Activated T-helper 1 cell treated with anti-CD3 and anti-CD28 coated beads, Interleukin-12 subunit alpha, Interleukin-12 subunit beta, Interleukin-2, Interleukin-4 antibody, amounts not matched to agents 30 ng/mL and 10 ng/mL and 1 ng/mL, durations not matched to agents 14 hours and 24 hours and 36 hours (primary cell): ENCODE measurements at regions not wholly inside any gene's neighbourhood (a gene's known extent, or its start where the extent isn't known, plus 50 kb on each side); places are given as distances from the start of the nearest gene placed in this dataset.
"Not testable (repeated sequence)": the region's sequence is repeated elsewhere in the genome, so short reads cannot be mapped to it uniquely, and the experiment has no call there.

Source experiments
- DNase-seq: peaks from one replicate; pipeline ENCODE4 v3.0.0; 2021; ENCODE audit warnings: low spot score
- H3K27ac Mint-ChIP-seq: one replicate; pipeline ENCODE4 v1.8.0; 2021; ENCODE audit warnings: mild to moderate bottlenecking, mixed read lengths
- H3K27me3 Mint-ChIP-seq: one replicate; pipeline ENCODE4 v1.8.0; 2022; ENCODE audit warnings: mild to moderate bottlenecking, moderate library complexity, mixed read lengths; ENCODE audit not compliant: insufficient read depth
- H3K36me3 Mint-ChIP-seq: one replicate; pipeline ENCODE4 v1.8.0; 2021; ENCODE audit warnings: low read depth, mixed read lengths
- H3K4me1 Mint-ChIP-seq: one replicate; pipeline ENCODE4 v1.8.0; 2021; ENCODE audit warnings: low read depth, mixed read lengths
- H3K4me3 Mint-ChIP-seq: one replicate; pipeline ENCODE4 v1.8.0; 2021; ENCODE audit warnings: mild to moderate bottlenecking, moderate library complexity, mixed read lengths
- H3K9me3 Mint-ChIP-seq: one replicate; pipeline ENCODE4 v1.8.0; 2021; ENCODE audit warnings: mixed read lengths
- intact Hi-C: fragments of 100-400 bp; cut with micrococcal nuclease; formaldehyde crosslinking; loops from one replicate; pipeline ENCODE4 v1.15.1; 2024

DNA sequence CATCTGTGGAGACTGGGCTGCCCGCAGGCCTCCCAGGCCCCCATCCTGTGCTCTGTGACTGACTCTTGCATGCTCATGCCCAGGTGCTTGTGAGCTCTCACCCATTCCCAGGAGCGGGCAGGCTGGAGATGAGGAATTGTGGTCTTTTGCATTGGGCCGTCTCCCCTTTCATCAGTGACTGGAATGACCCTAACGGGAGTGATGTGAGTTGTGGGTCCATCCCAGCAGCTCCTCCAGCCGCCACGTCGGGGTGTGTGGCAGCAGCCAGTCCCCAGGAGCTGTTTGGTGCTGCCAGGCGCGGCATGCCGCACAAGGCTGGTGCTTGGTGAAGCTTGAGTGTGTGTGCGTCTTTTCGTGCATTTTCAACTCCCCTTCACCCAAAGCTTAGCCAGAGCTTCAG lies 164.2 kb downstream of the ACTR3B start:
- Mint-ChIP-seq H3K27ac (no peak overlapping the region), H3K9me3 (peaks cover 8% of the 10 kb centered on the region), H3K4me3 (no peak overlapping the region), H3K36me3 (no peaks in the 10 kb centered on the region), H3K4me1 (no peaks in the 10 kb centered on the region), H3K27me3 (peaks cover 16% of the 10 kb centered on the region)
- DNase-seq = no peak
- intact Hi-C loops = no loop called here

DNA sequence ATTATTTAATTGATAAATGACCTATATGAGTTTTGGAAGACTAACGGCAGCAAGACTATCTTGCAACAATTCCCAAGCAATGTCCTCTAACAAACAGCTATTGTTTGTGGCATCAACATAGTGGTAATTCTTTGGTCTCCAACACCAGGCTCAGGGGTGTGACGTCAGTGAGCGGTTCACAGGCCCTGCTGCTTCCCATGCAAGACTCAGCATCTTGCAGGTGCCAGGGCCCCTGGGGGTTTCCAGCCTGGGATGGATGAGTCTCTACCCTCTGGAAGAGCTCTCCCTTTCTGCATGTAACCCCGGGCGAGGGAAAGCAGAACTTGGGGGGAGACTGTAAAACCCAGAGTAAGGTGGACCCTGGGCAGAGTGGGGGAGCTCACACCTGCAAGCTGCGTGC lies 164.7 kb downstream of the ACTR3B start:
- intact Hi-C loops = no loop called here
- Mint-ChIP-seq H3K9me3 (peaks cover 10% of the 10 kb centered on the region), H3K4me1 (no peaks in the 10 kb centered on the region), H3K27me3 (peaks cover 16% of the 10 kb centered on the region), H3K36me3 (no peaks in the 10 kb centered on the region), H3K4me3 (no peak overlapping the region), H3K27ac (no peak overlapping the region)
- no peak for DNase-seq

DNA sequence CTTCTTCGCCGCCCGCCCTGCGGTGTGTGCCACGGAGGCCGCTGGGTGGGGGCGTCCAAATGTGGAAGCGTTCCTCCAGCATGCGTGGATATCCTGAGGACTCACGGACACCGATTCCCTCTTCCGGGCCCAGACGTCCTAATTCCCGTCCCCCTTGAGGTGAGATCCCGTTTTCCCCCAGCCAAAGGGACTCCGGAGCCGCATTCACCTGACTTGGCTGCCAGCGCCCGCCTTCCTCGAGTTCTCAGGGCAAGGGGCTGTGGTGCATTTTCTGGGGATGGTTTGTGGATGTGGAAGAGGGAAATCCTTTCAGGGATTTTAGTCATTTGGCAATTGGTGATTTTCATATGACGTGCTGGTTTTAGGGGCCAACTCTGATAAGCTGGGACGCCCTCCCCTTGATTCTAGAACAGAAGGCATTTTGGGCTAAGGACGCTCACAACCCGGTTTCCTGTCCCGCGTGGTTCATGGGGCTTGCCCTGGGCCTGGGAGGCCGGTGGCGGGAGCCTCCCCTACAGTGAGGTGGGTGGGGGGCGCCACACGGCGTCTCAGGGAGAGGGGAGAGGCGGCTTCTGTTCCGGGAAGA lies 165.4 kb downstream of the ACTR3B start:
- peaks cover 16% of the 10 kb centered on the region for H3K27me3 Mint-ChIP-seq
- H3K9me3 Mint-ChIP-seq = peaks cover 9% of the 10 kb centered on the region
- H3K36me3 Mint-ChIP-seq = no peaks in the 10 kb centered on the region
- no peak for DNase-seq
- no peak overlapping the region for H3K27ac Mint-ChIP-seq
- no peaks in the 10 kb centered on the region for H3K4me1 Mint-ChIP-seq
- no peak overlapping the region for H3K4me3 Mint-ChIP-seq
- intact Hi-C loops = no loop called here

DNA sequence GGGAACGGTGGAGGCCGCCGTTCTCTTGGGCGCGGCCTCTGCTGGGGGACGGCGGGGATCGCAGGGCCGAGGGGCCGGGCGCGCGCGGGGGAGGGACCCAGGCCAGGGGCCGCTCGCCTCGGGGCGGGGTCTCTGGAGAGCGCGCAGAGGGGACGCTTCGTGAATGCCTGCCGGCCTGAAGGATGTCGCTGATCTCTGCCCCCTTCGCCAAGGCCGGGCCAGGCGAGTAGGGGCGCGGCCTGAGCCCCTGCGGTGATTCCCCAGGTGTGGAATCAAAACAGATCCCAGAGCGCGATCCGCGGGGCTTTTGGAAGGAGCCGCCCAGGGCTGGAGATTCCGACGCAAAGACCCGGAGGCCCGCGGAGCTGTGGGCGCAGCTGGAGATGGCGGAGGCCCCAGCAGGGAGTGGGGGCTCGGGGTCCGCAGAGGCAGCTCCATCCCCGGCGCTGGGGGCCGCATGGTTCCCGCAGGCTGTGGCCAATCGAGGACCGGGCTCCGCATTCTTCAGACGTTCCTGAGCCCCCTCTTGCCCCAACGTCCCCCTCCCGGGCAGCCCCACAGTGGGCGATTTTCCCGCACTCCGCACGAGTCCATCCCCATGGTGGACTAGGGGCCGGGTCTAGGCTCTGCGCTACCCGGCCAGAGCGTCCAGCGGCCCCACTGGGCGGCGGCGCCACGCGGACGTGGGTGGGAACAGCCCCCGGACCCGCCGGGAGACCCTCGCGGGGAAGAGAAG lies 166.0 kb downstream of the ACTR3B start:
- H3K27ac Mint-ChIP-seq = no peak overlapping the region
- H3K4me1 Mint-ChIP-seq = no peaks in the 10 kb centered on the region
- intact Hi-C loops = no loop called here
- peaks cover 4% of the 10 kb centered on the region for H3K9me3 Mint-ChIP-seq
- no peaks in the 10 kb centered on the region for H3K36me3 Mint-ChIP-seq
- no peak for DNase-seq
- no peak overlapping the region for H3K4me3 Mint-ChIP-seq
- peaks cover 16% of the 10 kb centered on the region for H3K27me3 Mint-ChIP-seq

DNA sequence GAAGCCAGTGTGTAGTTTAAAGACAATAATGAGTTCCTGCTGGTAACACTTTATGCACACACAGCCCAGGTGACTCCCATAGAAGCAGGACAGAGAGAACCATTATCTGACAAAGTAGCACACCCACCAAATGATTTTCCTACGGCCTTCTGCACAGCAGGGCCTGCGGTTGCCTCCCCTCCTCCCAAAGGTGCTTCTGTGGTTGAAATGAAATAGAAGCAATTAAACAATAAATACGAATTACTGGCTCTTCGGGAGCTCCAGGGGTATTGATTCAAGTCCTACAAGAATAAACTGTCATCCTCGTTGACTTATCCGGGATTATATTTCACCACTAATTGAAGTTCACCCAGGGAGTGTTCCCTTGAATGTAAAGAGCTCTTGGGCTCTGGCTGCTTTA lies 172.1 kb downstream of the ACTR3B start:
- no peak overlapping the region for H3K27ac Mint-ChIP-seq
- intact Hi-C loops = no loop called here
- no peak for DNase-seq
- peaks cover 2% of the 10 kb centered on the region for H3K27me3 Mint-ChIP-seq
- H3K9me3 Mint-ChIP-seq = peaks cover 3% of the 10 kb centered on the region
- H3K36me3 Mint-ChIP-seq = no peaks in the 10 kb centered on the region
- no peak overlapping the region for H3K4me3 Mint-ChIP-seq
- no peaks in the 10 kb centered on the region for H3K4me1 Mint-ChIP-seq

DNA sequence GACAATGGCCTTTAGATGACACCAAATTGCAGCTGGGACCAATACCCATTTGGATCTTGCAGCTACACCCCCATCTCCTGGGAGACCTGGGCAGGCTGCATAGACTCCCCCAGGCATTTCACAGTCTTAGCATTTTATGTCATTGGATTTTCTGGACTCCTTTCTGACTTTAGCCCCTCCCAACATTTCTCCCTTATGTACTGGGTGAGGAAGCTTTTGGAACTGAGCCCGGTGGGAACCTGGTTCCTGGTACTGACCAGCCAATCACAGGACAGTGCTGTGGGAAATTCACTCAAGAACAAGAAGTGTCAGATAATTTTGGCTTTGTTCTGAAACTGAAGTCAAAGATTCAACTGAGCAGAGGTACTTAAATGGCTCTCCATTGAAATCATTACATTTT lies 177.7 kb downstream of the ACTR3B start:
- H3K4me3 Mint-ChIP-seq = no peak overlapping the region
- H3K9me3 Mint-ChIP-seq = no peaks in the 10 kb centered on the region
- H3K27me3 Mint-ChIP-seq = no peaks in the 10 kb centered on the region
- H3K4me1 Mint-ChIP-seq = no peaks in the 10 kb centered on the region
- intact Hi-C loops = no loop called here
- no peak overlapping the region for H3K27ac Mint-ChIP-seq
- H3K36me3 Mint-ChIP-seq = no peaks in the 10 kb centered on the region
- no peak for DNase-seq

DNA sequence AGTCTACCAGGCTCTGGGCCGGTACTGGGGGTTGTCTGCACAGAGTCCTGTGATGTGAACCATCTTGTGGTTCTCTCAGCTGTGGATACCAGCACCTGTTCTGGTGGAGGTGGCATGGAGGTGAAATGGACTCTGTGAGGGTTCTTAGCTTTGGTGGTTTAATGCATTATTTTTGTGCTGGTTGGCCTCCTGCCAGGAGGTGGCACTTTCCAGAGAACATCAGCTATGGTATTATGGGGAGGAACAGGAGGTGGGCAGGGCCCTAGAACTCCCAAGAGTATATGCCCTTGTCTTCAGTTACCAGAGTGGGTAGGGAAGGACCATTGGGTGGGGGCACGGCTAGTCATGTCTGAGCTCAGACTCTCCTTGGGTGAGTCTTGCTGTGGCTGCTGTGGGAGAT lies 187.1 kb downstream of the ACTR3B start:
- intact Hi-C loops, H3K27me3 Mint-ChIP-seq, DNase-seq, H3K4me1 Mint-ChIP-seq, H3K9me3 Mint-ChIP-seq, H3K36me3 Mint-ChIP-seq, H3K4me3 Mint-ChIP-seq, H3K27ac Mint-ChIP-seq: not testable (repeated sequence)

DNA sequence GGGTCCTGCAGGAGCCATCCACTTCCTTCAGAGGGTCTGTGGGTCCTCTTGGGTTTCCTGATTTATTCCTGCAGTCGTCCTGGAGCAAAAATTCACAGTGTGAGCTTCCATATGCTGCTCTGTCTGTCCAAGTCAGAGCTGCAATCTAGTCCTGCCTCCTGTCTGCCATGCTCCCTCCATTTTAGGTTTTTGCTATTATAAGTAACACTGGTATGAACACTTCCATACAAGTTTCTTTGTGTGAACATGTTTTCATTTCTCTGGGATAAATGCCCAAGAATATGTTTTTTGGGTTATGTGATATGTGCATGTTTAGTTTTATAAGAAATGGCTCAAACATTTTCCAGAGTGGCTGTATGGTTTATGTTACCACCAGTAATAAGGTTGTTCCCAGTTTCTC lies 188.1 kb downstream of the ACTR3B start:
- H3K4me3 Mint-ChIP-seq = no peak overlapping the region
- no peaks in the 10 kb centered on the region for H3K36me3 Mint-ChIP-seq

DNA sequence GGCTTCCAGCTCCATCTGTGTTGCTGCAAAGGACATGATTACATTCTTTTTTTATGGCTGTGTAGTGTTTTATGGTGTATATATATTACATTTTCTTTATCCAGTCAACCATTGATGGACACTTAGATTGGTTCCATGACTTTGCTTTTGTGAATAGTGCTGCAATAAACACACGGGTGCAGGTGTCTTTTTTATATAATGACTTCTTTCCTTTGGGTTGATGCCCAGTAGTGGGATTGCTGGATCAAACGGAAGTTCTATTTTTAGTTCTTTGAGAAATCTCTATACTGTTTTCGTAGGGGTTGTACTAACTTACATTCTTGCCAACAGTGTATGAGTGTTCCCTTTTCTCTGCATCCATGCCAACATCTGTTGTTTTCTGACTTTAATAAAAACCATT lies 189.7 kb downstream of the ACTR3B start:
- no peak for DNase-seq
- Mint-ChIP-seq H3K4me3 (no peak overlapping the region), H3K9me3 (peaks cover 5% of the 10 kb centered on the region), H3K36me3 (no peaks in the 10 kb centered on the region), H3K4me1 (peaks cover 3% of the 10 kb centered on the region), H3K27ac (no peak overlapping the region), H3K27me3 (no peaks in the 10 kb centered on the region)
- intact Hi-C loops = no loop called here

More for the DNA sequence above, 188.1 kb downstream of the ACTR3B start:
- intact Hi-C loops = no loop called here
- Mint-ChIP-seq H3K27me3 (no peaks in the 10 kb centered on the region), H3K9me3 (peaks cover 5% of the 10 kb centered on the region), H3K27ac (no peak overlapping the region), H3K4me1 (peaks cover 7% of the 10 kb centered on the region)
- no peak for DNase-seq

DNA sequence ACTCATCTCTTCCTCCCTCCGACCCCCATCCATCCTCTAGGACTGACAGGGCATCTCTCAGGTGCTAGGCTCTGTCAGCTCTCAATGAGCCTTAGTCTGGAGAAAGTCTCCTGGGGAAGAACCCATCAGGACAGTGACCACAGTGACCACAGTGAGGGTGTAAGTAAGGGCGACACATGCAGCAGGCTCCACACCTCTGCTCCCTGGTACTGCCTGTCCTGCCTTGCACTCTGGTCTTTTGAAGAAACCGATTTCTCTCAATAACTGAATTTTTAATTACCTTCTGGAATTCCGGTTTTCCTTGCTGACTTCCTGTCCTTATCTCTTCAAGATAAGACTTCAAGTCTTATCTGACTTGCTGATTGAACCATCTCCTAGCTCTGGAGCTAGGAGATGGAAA lies 190.2 kb downstream of the ACTR3B start:
- Mint-ChIP-seq H3K9me3 (peaks cover 5% of the 10 kb centered on the region), H3K27me3 (no peaks in the 10 kb centered on the region), H3K4me3 (no peak overlapping the region), H3K27ac (no peak overlapping the region), H3K4me1 (no peaks in the 10 kb centered on the region), H3K36me3 (no peaks in the 10 kb centered on the region)
- no peak for DNase-seq
- intact Hi-C loops = no loop called here

DNA sequence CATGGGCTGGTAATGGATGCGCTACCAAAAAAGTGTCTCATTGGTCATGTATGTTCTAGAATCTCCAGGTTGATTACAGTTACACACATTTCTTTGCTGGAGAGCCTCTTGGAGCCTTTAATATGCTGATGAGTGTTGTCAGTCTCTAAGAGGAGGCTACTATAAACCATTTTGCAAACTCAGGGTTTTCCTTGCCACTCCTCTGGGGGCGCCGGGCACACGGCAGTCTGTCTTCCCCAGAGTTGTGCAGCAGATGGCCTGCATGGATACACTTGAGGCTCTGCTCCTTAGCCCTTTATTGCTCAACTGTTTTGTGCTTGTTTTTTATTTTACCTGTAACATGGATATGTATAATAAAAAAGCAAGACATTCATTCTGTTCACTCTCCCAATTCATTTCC lies 196.5 kb downstream of the ACTR3B start:
- no peaks in the 10 kb centered on the region for H3K27me3 Mint-ChIP-seq
- intact Hi-C loops = no loop called here
- no peaks in the 10 kb centered on the region for H3K36me3 Mint-ChIP-seq
- no peak for DNase-seq
- H3K4me1 Mint-ChIP-seq = no peaks in the 10 kb centered on the region
- peaks cover 7% of the 10 kb centered on the region for H3K9me3 Mint-ChIP-seq
- no peak overlapping the region for H3K27ac Mint-ChIP-seq
- no peak overlapping the region for H3K4me3 Mint-ChIP-seq

DNA sequence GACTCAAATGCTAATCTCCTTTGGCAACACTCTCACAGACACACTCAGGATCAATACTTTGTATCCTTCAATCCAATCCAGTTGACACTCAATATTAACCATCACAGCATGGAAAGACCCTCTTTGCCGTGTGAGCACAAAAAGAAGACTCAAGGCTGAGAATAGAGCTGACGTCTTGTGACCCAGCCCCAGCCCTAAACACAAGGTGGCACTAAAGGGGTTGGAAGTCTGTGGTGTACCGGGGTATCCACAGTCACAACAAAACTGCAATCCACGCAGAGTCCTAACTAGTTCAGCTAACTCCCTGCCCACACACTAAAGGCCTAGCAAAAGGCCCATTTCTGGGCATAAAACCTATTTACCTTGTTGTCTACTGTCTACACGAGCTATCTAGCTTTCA lies 200.1 kb downstream of the ACTR3B start:
- H3K36me3 Mint-ChIP-seq = no peaks in the 10 kb centered on the region
- no peak overlapping the region for H3K27ac Mint-ChIP-seq
- intact Hi-C loops = no loop called here
- no peaks in the 10 kb centered on the region for H3K4me1 Mint-ChIP-seq
- H3K4me3 Mint-ChIP-seq = no peak overlapping the region
- no peak for DNase-seq
- H3K9me3 Mint-ChIP-seq = peaks cover 15% of the 10 kb centered on the region
- H3K27me3 Mint-ChIP-seq = no peaks in the 10 kb centered on the region

DNA sequence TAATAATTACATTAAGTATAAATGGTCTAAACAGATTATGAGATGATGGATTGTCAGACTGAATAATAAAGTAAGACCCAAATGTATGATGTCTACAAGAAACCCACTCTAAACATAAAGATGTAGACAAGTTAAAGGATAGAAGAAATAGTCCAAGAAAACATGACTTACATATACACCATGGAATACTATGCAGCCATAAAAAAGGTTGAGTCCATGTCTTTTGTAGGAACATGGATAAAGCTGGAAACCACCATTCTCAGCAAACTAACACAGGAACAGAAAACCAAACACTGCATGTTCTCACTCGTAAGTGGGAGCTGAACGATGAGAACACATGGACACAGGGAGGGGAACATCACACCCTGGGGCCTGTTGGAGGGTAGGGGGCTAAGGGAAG lies 202.2 kb downstream of the ACTR3B start:
- H3K4me1 Mint-ChIP-seq, H3K27ac Mint-ChIP-seq, H3K27me3 Mint-ChIP-seq, H3K36me3 Mint-ChIP-seq, intact Hi-C loops, H3K4me3 Mint-ChIP-seq, DNase-seq: not testable (repeated sequence)
- H3K9me3 Mint-ChIP-seq = peaks cover 15% of the 10 kb centered on the region

DNA sequence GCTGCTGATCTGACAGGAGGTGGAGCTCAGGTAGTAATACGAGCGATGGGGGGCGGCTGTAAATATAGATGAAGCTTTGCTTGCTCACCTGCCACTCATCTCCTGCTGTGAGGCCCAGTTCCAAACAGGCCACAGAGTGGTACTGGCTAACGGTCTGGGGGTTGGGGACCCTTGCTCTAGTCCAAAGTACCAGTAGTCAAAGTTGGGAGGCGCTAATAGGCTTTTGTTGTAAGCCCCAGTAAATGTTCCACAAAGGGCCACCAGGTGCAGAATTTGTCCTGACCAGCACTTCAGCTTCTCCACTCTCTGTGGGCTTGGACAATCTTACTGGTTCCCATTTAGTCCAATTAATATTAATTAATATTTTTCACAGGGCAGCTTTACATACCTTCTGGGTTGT lies 206.6 kb downstream of the ACTR3B start:
- Mint-ChIP-seq H3K27ac (no peak overlapping the region), H3K27me3 (no peaks in the 10 kb centered on the region), H3K36me3 (no peaks in the 10 kb centered on the region), H3K4me1 (no peaks in the 10 kb centered on the region), H3K4me3 (no peak overlapping the region), H3K9me3 (peaks cover 8% of the 10 kb centered on the region)
- no peak for DNase-seq
- intact Hi-C loops = no loop called here
